Superior temporal gyrus (tissue), 1 donor: ENCODE measurements at regions not wholly inside any gene's neighbourhood (a gene's known extent, or its start where the extent isn't known, plus 50 kb on each side); places are given as distances from the start of the nearest gene placed in this dataset.

Experiments used
- DNase-seq: peaks from one replicate; pipeline ENCODE4 v3.0.0-alpha.2; 2016; ENCODE audit errors: extremely low spot score

DNA sequence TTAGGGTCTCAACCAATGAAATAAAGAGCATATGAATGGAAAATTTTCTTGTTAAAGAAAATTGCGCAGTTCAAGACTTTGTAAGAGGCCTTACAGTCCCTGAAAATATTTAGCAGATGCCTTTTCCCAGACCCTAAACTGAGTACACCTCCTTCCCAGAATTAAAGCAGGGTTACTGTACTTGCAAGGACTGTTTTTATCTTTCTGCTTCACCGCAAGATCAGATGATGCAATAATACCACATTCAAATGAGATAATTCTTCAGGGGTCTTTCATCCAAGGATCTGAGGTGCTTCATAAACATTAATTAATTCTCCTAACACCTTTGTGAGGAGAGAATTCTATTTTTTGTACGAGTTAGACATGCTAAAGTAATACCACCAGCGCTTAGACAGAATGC lies 1071.8 kb upstream of the PIK3C3 start:
- DNase-seq = no peak

DNA sequence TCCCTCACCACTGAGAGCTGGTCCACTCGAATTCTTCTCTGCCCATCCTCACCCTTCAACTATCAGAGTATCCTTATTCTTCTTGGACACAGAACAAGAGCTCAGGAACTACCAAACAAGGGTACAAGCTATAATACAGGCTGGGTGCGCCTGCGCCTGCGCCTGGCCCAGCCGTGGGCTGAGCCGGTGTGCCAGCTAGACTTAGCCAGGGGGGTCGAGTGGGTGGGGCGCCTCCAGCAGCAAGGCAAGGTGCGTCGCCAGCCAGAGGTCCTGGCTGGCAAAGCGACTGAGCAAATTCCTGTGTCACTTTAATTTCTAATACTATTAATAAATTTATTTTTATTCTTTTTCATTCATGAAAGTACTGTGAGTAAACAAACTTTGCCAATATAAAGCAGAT lies 1072.6 kb upstream of the PIK3C3 start:
- no peak for DNase-seq

DNA sequence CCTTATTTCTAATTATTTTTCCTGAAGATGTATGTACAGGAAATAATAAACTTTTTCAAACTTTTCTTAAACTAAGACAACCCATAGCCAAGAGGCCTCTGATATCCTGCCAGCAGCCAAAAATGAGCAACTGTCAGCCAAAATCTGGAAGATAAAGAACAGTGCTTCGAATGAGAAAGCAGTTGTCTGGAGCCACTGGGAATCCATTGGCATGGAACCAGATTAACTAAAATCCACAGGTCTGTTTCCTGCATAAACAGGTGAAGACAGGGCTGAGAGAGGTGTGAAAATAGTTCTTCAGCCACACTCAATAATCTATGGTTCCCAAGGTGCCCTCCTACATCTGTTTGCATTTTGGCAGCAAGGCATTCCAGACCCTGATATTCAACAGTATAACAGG lies 1076.7 kb upstream of the PIK3C3 start:
- no peak for DNase-seq

DNA sequence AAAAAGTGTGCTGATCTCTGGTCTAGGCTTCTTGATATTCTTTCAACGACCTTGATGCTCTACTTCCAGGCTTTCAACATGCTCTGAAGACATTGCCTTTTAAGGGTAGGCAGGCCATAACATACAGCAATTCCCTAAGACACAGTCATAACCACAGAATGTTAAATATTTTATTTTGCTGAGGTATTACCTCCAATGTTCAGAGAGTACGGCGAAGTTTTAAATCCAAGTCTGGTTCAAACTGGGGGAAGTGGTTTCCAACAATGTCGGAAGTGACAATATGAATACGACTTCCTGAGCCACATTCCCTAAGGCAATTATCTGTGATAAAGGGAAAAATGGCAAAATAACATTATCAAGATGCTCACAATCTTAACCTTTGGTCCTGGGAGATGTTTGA lies 1077.9 kb upstream of the PIK3C3 start:
- DNase-seq = no peak

DNA sequence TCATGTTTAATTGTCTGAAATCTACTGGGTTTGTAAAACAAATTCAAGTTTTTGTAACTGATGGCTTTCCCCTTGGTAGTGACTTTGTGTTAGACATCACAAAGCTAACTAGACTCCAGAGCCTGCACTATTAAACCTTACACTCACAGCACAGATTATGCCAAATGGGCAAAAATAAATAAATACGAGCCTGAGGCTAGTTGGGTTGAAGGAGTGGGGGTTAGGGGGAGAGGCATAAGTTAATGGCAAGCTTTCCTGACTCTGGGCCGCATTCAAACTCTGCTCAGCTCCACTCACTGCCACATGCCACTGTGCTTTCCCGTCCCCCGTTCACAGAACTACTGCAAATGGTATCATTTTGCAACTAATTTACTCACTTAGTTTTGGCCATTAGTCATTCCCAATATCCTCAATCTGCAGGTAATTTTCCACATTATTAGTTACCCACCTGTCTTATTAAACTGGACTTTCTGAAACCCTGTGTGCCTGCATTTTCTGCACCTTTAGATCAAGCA lies 1079.9 kb upstream of the PIK3C3 start:
- DNase-seq = no peak

DNA sequence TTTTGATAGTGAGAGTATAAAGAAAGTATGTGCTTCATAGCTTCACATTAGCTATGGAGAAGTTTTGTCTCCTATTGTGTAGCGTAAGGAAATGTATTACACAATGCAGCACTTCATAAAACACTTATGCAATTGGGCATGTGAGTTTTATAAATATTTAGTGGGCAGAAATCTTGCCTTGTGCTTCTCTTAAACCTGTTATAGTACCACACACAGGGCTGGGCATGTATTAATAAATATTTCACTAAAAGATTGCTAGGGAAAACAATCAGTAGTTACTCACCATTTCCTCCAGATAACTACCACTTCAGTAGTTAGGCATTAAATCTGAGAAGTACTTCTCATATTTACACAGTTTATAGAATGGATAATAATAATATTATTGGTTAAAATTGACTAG lies 1080.8 kb upstream of the PIK3C3 start:
- no peak for DNase-seq

DNA sequence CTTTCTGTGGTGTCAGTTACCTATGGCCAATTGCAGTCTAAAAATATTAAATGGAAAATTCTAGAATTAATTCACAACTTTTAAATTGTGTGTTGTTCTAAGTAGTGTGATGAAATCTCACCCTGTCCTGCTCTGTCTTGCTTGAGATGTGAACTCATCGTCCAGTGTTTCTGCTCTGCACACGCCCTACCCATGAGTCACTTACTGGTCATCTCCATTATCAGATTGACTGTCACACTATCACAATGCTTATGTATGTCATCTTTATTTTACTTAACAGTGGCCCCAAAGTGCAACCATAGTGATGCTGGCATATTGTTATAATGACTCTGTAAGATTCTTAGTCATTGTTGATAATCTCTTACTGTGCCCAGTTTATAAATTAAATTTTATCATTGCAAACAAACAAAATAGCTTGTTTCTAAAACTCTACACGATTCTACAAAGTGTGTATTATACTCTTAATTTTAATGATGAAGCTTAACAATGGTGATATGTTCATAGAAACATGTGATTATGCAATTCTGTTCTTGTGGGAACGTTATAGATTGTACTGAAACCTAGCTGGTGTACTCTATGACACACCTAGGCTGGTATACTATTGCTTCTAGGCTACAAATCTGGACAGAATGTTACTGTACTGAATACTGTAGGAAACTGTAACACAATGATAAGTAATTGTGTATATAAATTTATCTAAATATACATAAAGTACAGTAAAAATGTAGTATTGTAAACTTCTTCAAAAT lies 1086.8 kb upstream of the PIK3C3 start:
- no peak for DNase-seq

DNA sequence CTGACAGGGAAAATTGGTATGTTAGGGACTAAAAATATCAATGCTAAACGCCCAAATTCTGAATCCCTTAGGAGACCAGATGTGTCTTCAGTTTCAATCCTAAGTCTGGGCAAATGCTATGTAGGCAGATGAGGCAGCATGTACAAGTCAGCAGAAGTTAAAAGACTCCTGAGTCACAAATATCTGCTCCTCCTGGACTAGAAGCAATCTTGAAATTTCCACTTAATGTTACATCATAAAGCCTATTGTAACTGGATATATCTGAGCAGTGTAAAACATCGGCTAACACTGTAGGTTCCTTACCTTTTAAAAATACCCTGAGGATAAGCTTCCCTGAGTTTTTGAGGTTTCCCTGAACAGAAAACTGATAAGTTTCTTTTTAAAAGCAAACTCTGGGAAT lies 1087.6 kb upstream of the PIK3C3 start:
- DNase-seq = no peak

DNA sequence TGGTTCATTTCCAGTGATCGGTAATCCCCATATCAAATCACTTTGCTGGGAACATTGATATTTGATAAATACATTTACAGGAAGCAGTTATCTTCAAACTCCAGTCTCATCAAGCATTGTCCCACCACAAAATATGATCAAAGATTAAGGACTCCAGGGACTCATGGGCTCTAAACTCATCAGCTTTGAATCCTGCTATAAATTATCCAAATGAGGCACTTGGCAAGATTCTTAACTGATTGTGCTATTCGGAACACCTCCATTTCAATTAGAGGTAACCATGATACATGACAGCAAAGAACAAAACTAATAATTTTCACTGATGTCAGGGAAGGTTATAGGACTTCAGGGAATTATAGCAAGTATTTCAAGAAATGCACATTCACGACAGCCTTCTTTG lies 1088.1 kb upstream of the PIK3C3 start:
- no peak for DNase-seq

- DNase-seq = no peak
These were observed 1088.9 kb upstream of the PIK3C3 start for GRCh38 chr18:40866013-40866645.

DNA sequence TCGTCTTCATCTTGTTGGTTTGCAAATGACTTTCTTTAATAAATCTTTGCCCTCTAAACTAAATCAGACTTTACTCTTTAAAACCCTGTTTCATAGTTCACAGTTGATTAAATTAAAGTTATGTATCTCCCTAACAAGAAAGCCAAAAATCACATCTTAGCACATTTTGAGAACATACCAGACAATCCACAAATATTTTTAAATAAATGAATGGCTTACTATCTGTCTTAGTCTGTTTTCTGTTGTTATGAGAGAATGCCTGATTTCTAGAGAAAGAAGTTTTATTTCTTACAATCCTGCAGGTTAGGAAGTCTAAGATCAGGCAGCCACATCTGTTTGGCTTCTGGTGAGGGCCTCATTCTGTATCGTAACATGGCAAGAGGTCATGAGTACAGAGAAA lies 1090.2 kb upstream of the PIK3C3 start:
- no peak for DNase-seq

GRCh38 chr18:40863801-40864200 lies 1091.2 kb upstream of the PIK3C3 start:
- DNase-seq = no peak

- DNase-seq = no peak
These were observed 1094.8 kb upstream of the PIK3C3 start for GRCh38 chr18:40860189-40860588.

- DNase-seq = no peak
These were observed 1099.4 kb upstream of the PIK3C3 start for GRCh38 chr18:40855661-40856060.

GRCh38 chr18:40852406-40852805 lies 1102.6 kb upstream of the PIK3C3 start:
- no peak for DNase-seq

GRCh38 chr18:40851014-40851429 lies 1104.0 kb upstream of the PIK3C3 start:
- no peak for DNase-seq

GRCh38 chr18:40849886-40850285 lies 1105.1 kb upstream of the PIK3C3 start:
- DNase-seq = no peak

DNA sequence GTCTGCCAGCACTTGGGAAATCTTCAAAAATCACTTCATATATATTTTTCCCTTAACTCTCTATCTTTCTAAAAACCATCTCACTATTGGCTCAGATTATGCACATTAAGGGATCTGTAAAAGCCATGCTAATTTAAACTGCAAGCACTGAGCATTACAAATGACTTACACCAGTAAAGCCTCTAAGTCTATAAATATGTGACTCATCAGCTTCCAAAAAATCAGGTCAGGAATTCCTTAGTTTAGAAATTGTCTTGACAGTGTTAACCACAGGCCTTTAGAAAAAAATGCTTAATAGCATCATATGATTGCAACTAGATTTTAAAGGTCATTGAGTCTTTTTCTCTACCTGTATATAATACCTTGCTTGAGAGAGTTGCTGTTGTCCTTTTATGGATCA lies 1113.6 kb upstream of the PIK3C3 start:
- no peak for DNase-seq

GRCh38 chr18:40841063-40841462 lies 1114.0 kb upstream of the PIK3C3 start:
- no peak for DNase-seq

DNA sequence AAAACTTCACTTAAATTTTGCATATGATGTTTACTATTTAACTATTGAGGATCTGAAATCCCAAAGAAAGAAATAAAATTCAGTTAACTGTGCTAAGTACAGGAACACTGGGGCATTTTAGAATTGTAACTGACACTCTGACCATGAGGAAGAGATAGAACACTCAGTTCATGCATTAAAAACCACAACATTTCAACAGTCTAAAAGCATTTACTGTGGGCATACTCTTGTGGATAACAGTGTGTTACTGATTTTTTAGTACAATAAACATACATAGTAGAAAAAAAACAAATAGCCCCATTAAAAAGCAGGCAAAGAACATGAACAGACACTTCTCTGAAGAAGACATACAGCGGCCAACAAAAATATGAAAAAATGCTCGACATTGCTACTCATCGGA lies 1122.7 kb upstream of the PIK3C3 start:
- DNase-seq = no peak

- no peak for DNase-seq
These were observed 1130.7 kb upstream of the PIK3C3 start for GRCh38 chr18:40824291-40824690.

- no peak for DNase-seq
These were observed 1133.3 kb upstream of the PIK3C3 start for GRCh38 chr18:40821596-40822243.

- peak; percentile 30 for DNase-seq
These were observed 1142.0 kb upstream of the PIK3C3 start for GRCh38 chr18:40812981-40813515.
